GM21576 (cell line): ENCODE measurements at regions not wholly inside any gene's neighbourhood (a gene's known extent, or its start where the extent isn't known, plus 50 kb on each side); places are given as distances from the start of the nearest gene placed in this dataset.
"Not testable (repeated sequence)": the region's sequence is repeated elsewhere in the genome, so short reads cannot be mapped to it uniquely, and the experiment has no call there.

ENCODE experiments used
- ATAC-seq: cut with Tn5 transposase; IDR thresholded peaks from one replicate; pipeline ENCODE4 v1.9.1; 2021; ENCODE audit warnings: mild to moderate bottlenecking, moderate library complexity; ENCODE audit not compliant: unreplicated experiment

- no peak for ATAC-seq
These were observed 98.4 kb upstream of the FRMD4A start for GRCh38 chr10:14429043-14429700.

DNA sequence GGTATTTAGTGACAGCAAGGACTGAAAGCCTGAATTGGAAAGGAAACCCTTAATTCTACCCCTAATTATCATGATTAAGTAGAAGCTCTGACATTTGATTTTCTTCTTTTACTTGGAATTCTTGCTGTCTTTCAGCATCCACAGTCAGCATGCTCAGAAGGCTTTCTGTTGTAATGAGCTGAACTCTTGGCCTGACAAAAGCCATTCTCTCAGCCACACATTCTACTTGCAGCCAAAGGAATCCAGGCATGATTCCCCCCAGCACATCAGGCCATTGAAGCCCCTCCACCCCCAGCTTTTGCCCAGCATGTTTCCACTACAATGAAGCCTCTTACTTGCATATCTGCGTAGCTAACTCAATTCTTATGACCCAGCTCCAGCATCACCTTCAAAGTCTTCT lies 94.3 kb upstream of the FRMD4A start:
- no peak for ATAC-seq

DNA sequence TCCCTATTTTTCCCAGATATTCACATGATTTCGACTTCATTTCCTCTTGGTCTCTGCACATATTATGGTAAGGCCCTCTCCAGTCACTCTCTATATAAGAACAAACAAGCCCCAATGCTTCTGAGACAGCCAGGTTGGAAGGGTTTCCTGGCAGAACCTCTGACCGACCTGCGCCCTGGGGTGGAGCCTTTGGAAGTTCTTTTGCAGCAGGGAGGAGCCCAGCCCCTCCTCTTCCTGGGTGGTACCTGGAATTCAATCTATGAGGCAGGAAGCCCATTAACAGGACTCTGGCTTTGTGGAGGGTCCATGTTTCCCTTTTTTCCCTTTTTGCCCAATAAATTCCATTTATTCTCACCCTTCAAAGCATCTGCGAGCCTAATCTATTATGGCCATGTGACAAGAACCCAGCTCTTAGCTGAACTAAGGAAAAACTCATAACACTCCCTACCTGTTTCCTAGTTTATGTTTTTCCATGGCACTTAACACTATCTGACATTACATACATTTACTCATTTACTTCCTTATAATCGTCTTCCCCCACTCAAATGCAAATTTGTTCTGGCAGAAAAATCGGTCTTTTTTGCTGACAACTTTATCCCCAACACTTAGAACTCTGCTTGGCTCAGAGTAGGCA lies 92.5 kb upstream of the FRMD4A start:
- no peak for ATAC-seq

GRCh38 chr10:14422431-14422830 lies 91.7 kb upstream of the FRMD4A start:
- ATAC-seq = no peak

DNA sequence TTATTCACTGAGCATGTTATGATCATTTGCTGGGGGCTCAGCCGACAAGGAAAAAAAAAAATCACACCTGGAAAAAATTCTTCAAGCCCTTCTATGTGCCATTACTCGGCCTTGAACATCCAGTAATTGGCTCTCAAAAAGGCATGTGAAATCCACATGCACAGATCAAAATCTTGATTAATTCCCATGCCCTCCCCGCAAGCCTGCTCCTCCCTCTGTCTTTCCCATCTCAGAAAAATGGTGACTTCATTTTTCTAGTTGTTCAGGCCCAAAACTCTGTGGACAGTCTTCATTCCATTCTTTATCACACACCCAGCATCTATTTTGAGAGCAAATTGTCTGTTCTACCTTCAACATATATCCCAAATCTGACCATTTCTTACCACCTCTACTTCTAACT lies 91.2 kb upstream of the FRMD4A start:
- ATAC-seq = no peak

GRCh38 chr10:14417336-14417735 lies 86.6 kb upstream of the FRMD4A start:
- not testable (repeated sequence) for ATAC-seq

DNA sequence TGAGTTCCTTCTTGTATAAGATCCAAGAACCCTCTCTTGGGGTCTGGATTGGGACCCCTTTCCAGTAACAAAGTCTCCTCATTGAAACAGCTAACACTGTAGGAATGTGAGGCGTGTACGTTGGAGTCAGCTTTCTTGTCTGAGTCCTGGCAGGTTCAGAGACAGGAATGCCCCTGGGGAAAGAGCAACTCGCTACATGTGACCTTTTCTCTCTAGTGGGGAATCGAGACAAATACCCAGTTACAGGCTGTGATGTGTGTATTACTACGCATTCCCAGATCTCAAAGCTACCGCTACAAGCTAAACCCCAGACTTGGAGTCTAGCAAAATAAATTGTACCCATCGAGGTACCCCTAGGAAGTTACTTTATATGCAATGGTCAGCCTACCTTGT lies 85.6 kb upstream of the FRMD4A start:
- ATAC-seq = no peak

GRCh38 chr10:14415676-14416307 lies 85.1 kb upstream of the FRMD4A start:
- ATAC-seq = no peak

DNA sequence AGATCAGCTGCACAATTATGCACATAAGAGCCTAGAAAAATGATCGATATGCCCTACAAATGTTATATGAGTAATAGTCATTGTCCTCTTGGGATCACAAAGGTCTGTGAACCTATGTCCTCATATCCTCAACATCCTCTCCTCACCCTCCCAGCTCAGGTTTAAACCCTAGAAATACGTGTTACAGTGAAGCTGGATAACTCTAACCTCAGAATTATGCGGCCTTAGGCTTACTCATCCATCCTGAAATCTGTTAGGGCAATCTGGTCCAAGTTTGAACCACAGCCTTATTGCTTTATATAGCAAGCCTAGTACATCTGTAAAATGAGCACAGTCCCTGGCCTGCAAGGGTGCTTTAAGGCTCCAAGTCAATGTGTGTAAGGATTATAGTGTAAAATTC lies 84.2 kb upstream of the FRMD4A start:
- no peak for ATAC-seq

DNA sequence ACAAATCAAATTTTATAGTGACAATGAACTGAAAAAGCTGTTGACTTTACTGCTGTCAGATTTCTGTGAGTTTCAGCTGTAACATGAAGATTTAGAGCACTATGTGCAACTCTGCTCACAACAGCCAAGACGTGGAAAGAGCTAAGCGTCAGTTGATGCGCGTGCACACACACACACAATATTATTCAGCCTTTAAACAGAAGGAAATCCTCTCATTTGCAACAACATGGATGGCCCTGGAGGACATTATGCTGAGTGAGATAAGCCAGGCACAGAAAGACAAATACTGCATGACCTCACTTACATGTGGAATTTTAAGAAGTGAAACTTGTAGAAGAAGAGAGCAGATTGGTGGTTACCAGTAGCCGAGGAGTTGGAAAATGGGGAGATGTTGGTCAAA lies 82.8 kb upstream of the FRMD4A start:
- ATAC-seq = no peak

DNA sequence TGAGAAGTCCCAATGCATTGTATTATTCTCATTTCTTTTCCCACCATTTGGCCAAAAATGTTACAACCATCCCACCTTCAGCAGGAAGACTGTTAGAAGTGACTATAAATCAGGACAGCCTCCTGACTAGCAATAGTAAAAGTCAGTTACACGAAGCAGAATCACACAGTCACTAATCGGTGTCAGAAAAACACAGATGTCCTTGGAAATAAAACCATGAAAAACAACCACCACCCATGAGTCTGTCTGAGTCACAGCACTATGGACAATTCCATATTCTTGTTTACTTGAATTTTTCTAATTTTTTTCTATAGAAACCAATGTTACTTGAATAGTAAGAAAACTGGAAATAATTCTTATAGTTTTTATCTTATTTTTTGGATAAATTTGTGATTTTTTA lies 81.9 kb upstream of the FRMD4A start:
- no peak for ATAC-seq

- ATAC-seq = no peak
These were observed 79.2 kb upstream of the FRMD4A start for GRCh38 chr10:14409856-14410458.

DNA sequence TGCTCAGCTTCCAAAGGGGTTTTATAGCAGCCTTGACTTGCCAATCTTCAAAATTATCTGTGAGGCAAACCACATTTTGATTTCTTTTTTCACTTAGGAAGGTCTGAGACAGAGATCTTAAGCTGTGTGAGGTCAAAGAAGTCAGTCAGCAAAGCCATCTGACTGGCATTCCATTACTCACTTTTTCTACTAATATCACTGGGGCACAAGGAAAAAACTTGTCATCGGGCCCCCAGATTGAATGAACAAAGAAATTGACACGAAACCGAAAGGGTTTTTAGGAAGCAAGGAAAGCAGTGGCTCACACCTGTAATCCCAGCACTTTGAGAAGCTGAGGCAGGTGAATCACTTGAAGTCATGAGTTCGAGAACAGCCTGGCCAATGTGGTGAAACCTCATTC lies 78.5 kb upstream of the FRMD4A start:
- no peak for ATAC-seq

- ATAC-seq = no peak
These were observed 77.4 kb upstream of the FRMD4A start for GRCh38 chr10:14408139-14408538.

DNA sequence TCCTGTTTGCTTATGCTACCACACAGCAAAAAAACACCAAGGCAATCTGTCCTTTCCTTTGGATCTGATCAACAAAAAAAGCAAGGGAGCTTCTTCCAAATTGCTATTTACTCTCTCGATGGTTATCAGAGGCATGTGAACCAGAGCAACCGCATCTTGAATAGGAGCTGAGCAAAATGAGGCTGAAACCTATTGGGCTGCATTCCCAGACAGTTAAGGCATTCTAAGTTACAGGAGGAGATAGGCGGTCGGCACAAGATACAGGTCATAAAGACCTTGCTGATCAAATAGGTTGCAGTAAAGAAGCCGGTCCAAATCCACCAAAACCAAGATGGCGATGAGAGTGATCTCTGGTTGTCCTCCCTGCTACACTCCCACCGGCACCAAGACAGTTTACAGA lies 76.8 kb upstream of the FRMD4A start:
- no peak for ATAC-seq

GRCh38 chr10:14405076-14406065 lies 74.6 kb upstream of the FRMD4A start:
- ATAC-seq = no peak

DNA sequence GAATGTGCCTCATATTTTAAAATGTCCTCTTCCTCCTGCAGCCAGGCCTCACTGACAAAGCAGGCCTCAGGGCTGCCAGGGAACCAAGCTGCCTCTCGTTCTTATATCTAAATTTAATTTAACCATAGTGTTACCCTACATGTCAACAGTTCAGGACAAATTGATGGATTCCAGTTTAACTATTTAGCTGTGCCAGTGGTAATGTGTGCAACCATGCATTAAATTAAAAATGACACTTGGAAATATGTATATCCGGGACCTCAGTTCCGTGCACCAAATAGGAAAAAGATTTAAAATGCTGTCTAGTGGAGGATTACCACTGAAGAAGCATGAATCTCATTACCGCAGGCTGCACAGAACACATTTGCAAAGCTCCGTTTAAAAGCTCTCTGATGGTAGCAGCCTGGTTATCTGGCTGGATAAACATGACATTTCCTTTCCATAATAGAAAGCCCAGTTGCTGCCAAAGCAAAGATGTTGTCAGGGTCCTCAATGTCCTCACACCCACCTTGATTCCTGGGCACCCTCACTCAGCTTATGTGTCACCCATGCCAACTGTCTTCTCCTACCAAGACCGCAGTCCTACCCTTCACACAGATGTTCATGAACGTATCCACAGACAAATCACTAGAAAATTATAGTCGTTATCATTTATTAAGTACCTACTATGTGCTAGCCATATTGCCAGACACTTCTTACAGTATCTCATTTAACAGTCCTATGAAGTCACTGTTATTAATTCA lies 73.3 kb upstream of the FRMD4A start:
- ATAC-seq = no peak

- no peak for ATAC-seq
These were observed 72.6 kb upstream of the FRMD4A start for GRCh38 chr10:14403359-14403758.

DNA sequence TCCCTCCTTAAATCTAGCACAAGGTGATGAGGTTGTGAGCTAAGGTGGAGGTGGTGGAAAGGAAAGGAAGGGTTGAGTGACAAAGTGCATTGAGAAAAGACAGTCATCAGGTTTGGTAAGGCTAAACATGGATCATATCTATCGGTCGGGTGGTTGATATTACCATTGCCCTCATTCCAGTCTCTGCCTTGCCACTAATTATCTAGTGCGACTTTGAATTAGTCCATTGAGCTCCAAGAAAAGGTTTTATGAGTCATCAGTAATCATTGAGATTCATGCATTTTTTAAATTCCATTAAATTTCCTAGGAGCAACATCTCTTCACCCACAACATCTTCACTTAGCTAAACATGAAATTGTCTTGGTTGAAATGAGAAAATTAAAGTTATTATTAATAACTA lies 68.9 kb upstream of the FRMD4A start:
- ATAC-seq = no peak

DNA sequence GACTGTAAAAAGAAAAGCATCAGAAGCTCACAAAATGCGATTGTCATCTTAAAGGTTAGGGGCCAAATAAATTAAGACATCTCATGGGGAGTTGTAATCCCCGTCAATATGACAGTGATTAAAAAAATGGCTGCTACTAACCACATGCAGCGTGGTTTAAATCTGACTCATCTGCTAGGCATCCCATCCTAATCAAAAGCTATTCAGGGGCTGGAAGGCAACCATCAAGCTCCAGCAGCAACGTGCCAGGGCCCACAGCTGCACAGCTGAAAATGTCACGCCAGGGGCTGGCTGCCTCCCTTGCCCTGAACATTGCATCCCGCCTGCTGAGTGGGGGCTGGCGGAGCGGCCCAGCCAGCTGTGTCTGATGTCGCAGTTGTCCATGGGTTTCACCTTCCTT lies 66.3 kb upstream of the FRMD4A start:
- ATAC-seq = no peak
